GM12873 (cell line): ENCODE measurements at regions not wholly inside any gene's neighbourhood (a gene's known extent, or its start where the extent isn't known, plus 50 kb on each side); places are given as distances from the start of the nearest gene placed in this dataset.

ENCODE experiments used
- CTCF ChIP-seq: IDR thresholded peaks from 2 replicates; pipeline ENCODE4 v1.5.1; 2012; ENCODE audit warnings: low read depth, mild to moderate bottlenecking, moderate library complexity, low read length, control low read depth; ENCODE audit not compliant: insufficient read depth; ENCODE audit errors: missing control alignments

- TF ChIP-seq CTCF = no peak
Observed at GRCh38 chr10:4229106-4229505, 444.1 kb upstream of the KLF6 start.

- TF ChIP-seq CTCF = no peak
Observed at GRCh38 chr10:4227586-4227985, 442.6 kb upstream of the KLF6 start.

- no peak for TF ChIP-seq CTCF
Observed at GRCh38 chr10:4226941-4227540, 442.0 kb upstream of the KLF6 start.

- TF ChIP-seq CTCF = no peak
Observed at GRCh38 chr10:4224178-4224577, 439.2 kb upstream of the KLF6 start.

GRCh38 chr10:4219901-4220300 is 434.9 kb upstream of the KLF6 start:
- TF ChIP-seq CTCF = no peak

GRCh38 chr10:4217653-4218052 is 432.6 kb upstream of the KLF6 start:
- no peak for TF ChIP-seq CTCF

- no peak for TF ChIP-seq CTCF
Observed at GRCh38 chr10:4217187-4217586, 432.2 kb upstream of the KLF6 start.
